ENCODE measurements at regions not wholly inside any gene's neighbourhood (a gene's known extent, or its start where the extent isn't known, plus 50 kb on each side); places are given as distances from the start of the nearest gene placed in this dataset.

GRCh38 chr1:231091831-231092301 lies 51.8 kb upstream of the FAM89A start:
- DNase-seq (ENCODE audit: low read depth), result peak; percentile 38
- TF ChIP-seq CTCF (conservative IDR thresholded peaks at IDR 0.05; ENCODE audit: low read depth, low read length), result peak; percentile 75

GRCh38 chr1:231091415-231091814 lies 51.4 kb upstream of the FAM89A start:
- DNase-seq (ENCODE audit: low read depth), result no peak
- TF ChIP-seq CTCF (conservative IDR thresholded peaks at IDR 0.05; ENCODE audit: low read depth, low read length), result no peak
- no peak overlapping the region for H3K4me3 ChIP-seq (ENCODE audit: low read depth, low read length)

More at GRCh38 chr1:231091831-231092301, 51.8 kb upstream of the FAM89A start:
- H3K4me3 ChIP-seq (ENCODE audit: low read depth, low read length), result no peak overlapping the region
